Body of pancreas (tissue), 4 donors: ENCODE measurements at regions not wholly inside any gene's neighbourhood (a gene's known extent, or its start where the extent isn't known, plus 50 kb on each side); places are given as distances from the start of the nearest gene placed in this dataset.

Source experiments
- CTCF ChIP-seq, 7 experiments: fragments of 450-650 bp in 4 of 7; fragments of 200-600 bp in 3 of 7; sonication (generic) in 3 of 7; IDR thresholded peaks; one replicate each; pipeline ENCODE4 v1.5.1; 2016 to 2019; ENCODE audit warnings: antibody characterized with exemption in 7 of 7
- POLR2A ChIP-seq, 3 donors: fragments of 450-650 bp; IDR thresholded peaks; one replicate each; pipeline ENCODE4 v1.6.1; 2016; ENCODE audit warnings: antibody characterized with exemption in 3 of 3, mild to moderate bottlenecking in 2 of 3

- no peak for TF ChIP-seq CTCF (IDR thresholded peaks at IDR 0.05)
- TF ChIP-seq POLR2A (IDR thresholded peaks at IDR 0.05) = no peak
Measured at GRCh38 chr10:43748560-43748959, 99.9 kb upstream of the ZNF32 start.
